Endothelial cell of umbilical vein (primary cell): ENCODE measurements at regions not wholly inside any gene's neighbourhood (a gene's known extent, or its start where the extent isn't known, plus 50 kb on each side); places are given as distances from the start of the nearest gene placed in this dataset.

Experiments used
- BruUV-seq: library from RNA; stranded (reverse); fragments of 400-500 nt; replicated peaks from 2 replicates; lab custom pipeline; 2021; lab: Mats Ljungman, UMichigan
- CTCF ChIA-PET: fragments of 300-600, 350-600 bp; sonication (Branson Sonifier 250); formaldehyde crosslinking; loops from one replicate; lab custom pipeline; 2021; ENCODE audit warnings: antibody characterized with exemption, inconsistent platforms; lab: Charles Lee
- POLR2A ChIA-PET: fragments of 300-600, 350-600 bp; sonication (Branson Sonifier 250); formaldehyde crosslinking; loops from one replicate; lab custom pipeline; 2021; ENCODE audit warnings: antibody characterized with exemption, inconsistent platforms; lab: Charles Lee
- DNase-seq: peaks from one replicate; pipeline ENCODE4 v3.0.0-alpha.2; 2011; ENCODE audit warnings: low read depth, low spot score
- FAIRE-seq: peaks from 2 replicates; lab custom pipeline; 2011; peaks lifted over from hg19 to GRCh38; lab: Jason Lieb, UNC
- H2AFZ ChIP-seq: 2 replicates; pipeline ENCODE4 v1.6.0; 2012; ENCODE audit warnings: low read depth, low read length, control low read depth, inconsistent platforms
- H3K27ac ChIP-seq: 2 replicates; pipeline ENCODE4 v1.5.1; 2011; ENCODE audit warnings: low read depth, mild to moderate bottlenecking, control low read depth, low read length, moderate library complexity; ENCODE audit not compliant: insufficient read depth
- H3K27me3 ChIP-seq, 2 experiments: 2 replicates each; pipeline versions ENCODE4 v1.6.0 to v1.6.1; 2011; ENCODE audit warnings: low read length in 2 of 2, mixed read lengths in 1 of 2; ENCODE audit not compliant: control insufficient read depth in 2 of 2, insufficient read depth in 2 of 2
- H3K36me3 ChIP-seq, 2 experiments: 2 replicates in 1 of 2; 3 replicates in 1 of 2; pipeline ENCODE4 v1.5.1; 2011; ENCODE audit warnings: low read length in 2 of 2, mild to moderate bottlenecking in 1 of 2, moderate library complexity in 1 of 2; ENCODE audit not compliant: control insufficient read depth in 2 of 2, insufficient read depth in 2 of 2; ENCODE audit errors: extremely low read depth in 1 of 2
- H3K4me1 ChIP-seq: 3 replicates; pipeline ENCODE4 v1.5.1; 2011; ENCODE audit warnings: mild to moderate bottlenecking, low read length; ENCODE audit not compliant: control insufficient read depth, insufficient read depth; ENCODE audit errors: extremely low read depth
- H3K4me2 ChIP-seq: 2 replicates; pipeline ENCODE4 v1.6.1; 2011; ENCODE audit warnings: low read length, control low read depth, mixed read lengths; ENCODE audit not compliant: insufficient read depth
- H3K4me3 ChIP-seq, 3 experiments: fragments of 200-600 bp in 1 of 3; sonication (generic), shearing (Covaris generic) in 1 of 3; replicated peaks in 1 of 3; 2 replicates each; pipeline ENCODE4 v1.5.1; 2011 to 2016; ENCODE audit warnings: control low read depth in 3 of 3, low read length in 3 of 3, mild to moderate bottlenecking in 2 of 3, inconsistent platforms in 1 of 3, low read depth in 1 of 3, moderate library complexity in 1 of 3; ENCODE audit not compliant: insufficient read depth in 1 of 3
- H3K79me2 ChIP-seq: 2 replicates; pipeline ENCODE4 v1.6.0; 2012; ENCODE audit warnings: low read length, inconsistent platforms; ENCODE audit not compliant: control insufficient read depth, insufficient read depth
- H3K9ac ChIP-seq: replicated peaks from 2 replicates; pipeline ENCODE3; 2011; ENCODE audit warnings: low read length, control low read depth; ENCODE audit not compliant: insufficient read depth; ENCODE audit errors: extremely low read depth
- H3K9me1 ChIP-seq: replicated peaks from 3 replicates; pipeline ENCODE4 v1.6.0; 2011; ENCODE audit warnings: mild to moderate bottlenecking, low read length; ENCODE audit not compliant: control insufficient read depth, insufficient read depth; ENCODE audit errors: extremely low read depth
- H3K9me3 ChIP-seq: replicated peaks from 2 replicates; pipeline ENCODE4 v1.5.1; 2012; ENCODE audit warnings: low read length, inconsistent platforms; ENCODE audit not compliant: control insufficient read depth, insufficient read depth
- H4K20me1 ChIP-seq: replicated peaks from 2 replicates; pipeline ENCODE3; 2011; ENCODE audit warnings: mild to moderate bottlenecking, low read length; ENCODE audit not compliant: control insufficient read depth, insufficient read depth; ENCODE audit errors: extremely low read depth
- EZH2 ChIP-seq: IDR thresholded peaks from 2 replicates; pipeline ENCODE4 v1.6.1; 2012; ENCODE audit warnings: borderline replicate concordance, low read depth, mild to moderate bottlenecking, moderate library complexity, low read length, inconsistent platforms; ENCODE audit not compliant: severe bottlenecking
- FOS ChIP-seq: IDR thresholded peaks from 2 replicates; pipeline ENCODE4 v1.6.1; 2011; ENCODE audit warnings: mild to moderate bottlenecking, low read length, moderate library complexity, borderline replicate concordance; ENCODE audit not compliant: insufficient read depth
- GATA2 ChIP-seq: IDR thresholded peaks from 2 replicates; pipeline ENCODE4 v1.7.0; 2011; ENCODE audit warnings: low read depth, mild to moderate bottlenecking, moderate library complexity, mixed read lengths, low read length; ENCODE audit not compliant: insufficient read length, insufficient read depth
- JUN ChIP-seq: IDR thresholded peaks from 2 replicates; pipeline ENCODE4 v1.6.1; 2011; ENCODE audit warnings: borderline replicate concordance, low read depth; ENCODE audit not compliant: insufficient read length, insufficient read depth
- MYC ChIP-seq: IDR thresholded peaks from one replicate; pipeline ENCODE4 v1.6.1; 2011; ENCODE audit warnings: mild to moderate bottlenecking, low read depth, low read length
- POLR2A ChIP-seq: IDR thresholded peaks from 2 replicates; pipeline ENCODE4 v1.6.1; 2012; ENCODE audit warnings: low read depth, mild to moderate bottlenecking, control low read depth, low read length
- POLR2AphosphoS5 ChIP-seq: IDR thresholded peaks from 2 replicates; pipeline ENCODE4 v1.6.1; 2012; ENCODE audit warnings: low read depth, mild to moderate bottlenecking, control low read depth, low read length, moderate library complexity; ENCODE audit not compliant: insufficient read depth
- dilution Hi-C: fragments of 300-500 bp; cut with MboI; formaldehyde crosslinking; loops from one replicate; pipeline ENCODE4 v1.15.0; 2019; ENCODE audit warnings: low sequenced_read_pairs; ENCODE audit not compliant: extremely low pct_ligation_motif_present
- intact Hi-C: fragments of 100-400 bp; cut with micrococcal nuclease; formaldehyde crosslinking; loops from one replicate; pipeline ENCODE4 v1.10.0; 2022
- TF ChIP-seq, protein P1 (sequence below): IDR thresholded peaks from 2 replicates; pipeline ENCODE4 v1.6.1; 2011; ENCODE audit not compliant: insufficient read depth, insufficient read length
- TF ChIP-seq, protein P2 (sequence below), 2 donors: IDR thresholded peaks; 1 replicate in 1 of 2; 2 replicates in 1 of 2; pipeline ENCODE4 v1.5.1; 2011; ENCODE audit warnings: low read length in 2 of 2, mild to moderate bottlenecking in 2 of 2, moderate library complexity in 2 of 2, control low read depth in 1 of 2, inconsistent platforms in 1 of 2, low read depth in 1 of 2; ENCODE audit not compliant: insufficient read depth in 1 of 2; ENCODE audit errors: extremely low read depth in 1 of 2

DNA sequence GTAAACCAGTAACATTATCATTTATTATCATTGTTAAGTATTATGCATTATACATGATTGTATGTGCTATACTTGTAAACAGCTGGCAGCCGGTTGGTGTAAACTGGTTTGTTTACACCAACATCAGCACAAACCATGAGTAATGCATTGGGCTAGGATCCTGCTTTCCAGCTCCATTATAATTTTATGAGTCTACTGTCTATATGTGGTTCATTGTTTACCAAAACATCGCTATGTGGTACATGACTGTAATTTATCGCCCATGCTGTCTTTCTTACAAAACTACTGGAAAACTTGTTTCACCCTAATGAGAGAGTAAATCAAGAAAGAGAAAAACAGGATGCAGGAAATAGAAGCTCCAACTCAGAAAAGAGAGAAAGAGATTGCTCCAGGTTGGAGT, 224.8 kb upstream of the CBLB start:
- DNase-seq (no peak), FAIRE-seq (no peak)
- Histone ChIP-seq H2AFZ (no peak overlapping the region), H3K27me3 (no peaks in the 10 kb centered on the region), H3K36me3 (no peaks in the 10 kb centered on the region), H4K20me1 (no peaks in the 10 kb centered on the region), H3K4me3 (no peak overlapping the region), H3K79me2 (no peaks in the 10 kb centered on the region), H3K9ac (no peak overlapping the region), H3K9me3 (no peaks in the 10 kb centered on the region), H3K9me1 (peaks cover 2% of the 10 kb centered on the region), H3K4me1 (no peaks in the 10 kb centered on the region), H3K27ac (no peak overlapping the region), H3K4me2 (no peak overlapping the region)
- POLR2A ChIA-PET: no interaction called here
- no TSS peak for BruUV-seq
- dilution Hi-C loops: no loop called here
- intact Hi-C loops: no loop called here
- TF ChIP-seq, protein P1, sequence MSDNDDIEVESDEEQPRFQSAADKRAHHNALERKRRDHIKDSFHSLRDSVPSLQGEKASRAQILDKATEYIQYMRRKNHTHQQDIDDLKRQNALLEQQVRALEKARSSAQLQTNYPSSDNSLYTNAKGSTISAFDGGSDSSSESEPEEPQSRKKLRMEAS: no peak
- TF ChIP-seq JUN: no peak
- TF ChIP-seq, protein P2, sequence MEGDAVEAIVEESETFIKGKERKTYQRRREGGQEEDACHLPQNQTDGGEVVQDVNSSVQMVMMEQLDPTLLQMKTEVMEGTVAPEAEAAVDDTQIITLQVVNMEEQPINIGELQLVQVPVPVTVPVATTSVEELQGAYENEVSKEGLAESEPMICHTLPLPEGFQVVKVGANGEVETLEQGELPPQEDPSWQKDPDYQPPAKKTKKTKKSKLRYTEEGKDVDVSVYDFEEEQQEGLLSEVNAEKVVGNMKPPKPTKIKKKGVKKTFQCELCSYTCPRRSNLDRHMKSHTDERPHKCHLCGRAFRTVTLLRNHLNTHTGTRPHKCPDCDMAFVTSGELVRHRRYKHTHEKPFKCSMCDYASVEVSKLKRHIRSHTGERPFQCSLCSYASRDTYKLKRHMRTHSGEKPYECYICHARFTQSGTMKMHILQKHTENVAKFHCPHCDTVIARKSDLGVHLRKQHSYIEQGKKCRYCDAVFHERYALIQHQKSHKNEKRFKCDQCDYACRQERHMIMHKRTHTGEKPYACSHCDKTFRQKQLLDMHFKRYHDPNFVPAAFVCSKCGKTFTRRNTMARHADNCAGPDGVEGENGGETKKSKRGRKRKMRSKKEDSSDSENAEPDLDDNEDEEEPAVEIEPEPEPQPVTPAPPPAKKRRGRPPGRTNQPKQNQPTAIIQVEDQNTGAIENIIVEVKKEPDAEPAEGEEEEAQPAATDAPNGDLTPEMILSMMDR (IDR thresholded peaks at IDR 0.05; ENCODE audit: extremely low read depth in 1 of 2, insufficient read depth in 1 of 2, low read depth in 1 of 2, low read length in 2 of 2): no peak
- no peak for TF ChIP-seq EZH2
- no peak for TF ChIP-seq MYC
- TF ChIP-seq POLR2AphosphoS5: no peak
- TF ChIP-seq GATA2: no peak
- no peak for TF ChIP-seq FOS
- TF ChIP-seq POLR2A: no peak
- CTCF ChIA-PET: interaction anchor here (0.5 to 1.6 kb wide), 2 partner anchors 21 to 39 kb away, joined by 3 read pairs; no protein-coding TSS in a partner anchor
